ENCODE measurements at regions not wholly inside any gene's neighbourhood (a gene's known extent, or its start where the extent isn't known, plus 50 kb on each side); places are given as distances from the start of the nearest gene placed in this dataset.
A peak's percentile ranks its signal among the peaks of the same experiment; 100 is the strongest.
"Not testable (repeated sequence)": the region's sequence is repeated elsewhere in the genome, so short reads cannot be mapped to it uniquely, and the experiment has no call there.

DNA sequence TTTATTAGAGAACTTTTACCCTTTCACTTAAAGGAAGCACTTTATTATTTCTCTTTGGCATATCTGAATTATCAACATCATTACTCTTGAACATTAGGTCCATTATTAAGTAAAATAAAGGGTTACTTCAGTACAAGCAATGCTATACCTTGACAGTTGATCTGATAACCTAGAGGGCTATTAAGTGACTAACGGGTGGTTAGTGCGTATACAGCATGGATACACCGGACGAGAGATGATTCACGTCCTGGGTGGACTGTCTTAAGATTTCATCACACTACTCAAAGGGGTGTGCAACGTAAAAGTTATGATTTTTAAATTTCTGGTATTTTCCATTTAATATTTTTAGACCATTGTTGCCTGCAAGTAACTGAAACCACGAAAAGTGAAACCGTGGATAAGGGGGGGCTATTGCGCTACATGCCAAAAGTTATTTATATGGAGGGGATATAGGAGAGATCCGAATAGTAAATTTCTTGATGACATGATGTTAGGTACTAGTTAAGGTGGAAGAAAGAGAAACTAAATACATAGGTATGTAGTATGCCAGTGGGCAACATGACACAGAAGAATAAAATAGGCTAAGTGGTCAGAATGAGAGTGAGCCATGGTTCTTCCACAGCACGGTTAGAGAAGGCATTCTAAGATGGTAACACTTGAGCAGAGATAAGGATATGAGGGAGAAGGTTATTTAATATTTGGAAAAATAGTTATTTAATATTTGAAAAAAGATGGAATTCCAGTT, 230.8 kb upstream of the ANKRD50 start:
- DNase-seq (ENCODE audit: low read depth) = peak; percentile 96

DNA sequence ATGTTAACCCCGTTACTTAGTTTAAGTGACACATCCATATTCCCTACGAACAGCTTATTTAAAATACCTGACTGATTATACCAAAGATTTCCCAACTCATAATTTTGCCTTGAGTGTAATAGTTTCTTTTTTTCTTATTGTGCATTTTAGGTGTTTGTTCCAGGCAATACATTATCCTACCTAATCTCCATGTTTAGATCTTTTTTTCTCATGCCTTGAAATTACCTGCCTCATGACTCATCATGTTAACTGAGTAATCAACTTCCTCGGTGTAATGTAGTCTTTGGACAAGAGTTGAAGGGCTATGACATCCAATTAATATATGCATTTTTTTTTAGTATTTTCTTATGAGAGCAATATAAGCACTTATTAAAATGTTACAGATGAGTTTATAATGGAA, 228.7 kb upstream of the ANKRD50 start:
- DNase-seq (ENCODE audit: low read depth) = peak; percentile 81

DNA sequence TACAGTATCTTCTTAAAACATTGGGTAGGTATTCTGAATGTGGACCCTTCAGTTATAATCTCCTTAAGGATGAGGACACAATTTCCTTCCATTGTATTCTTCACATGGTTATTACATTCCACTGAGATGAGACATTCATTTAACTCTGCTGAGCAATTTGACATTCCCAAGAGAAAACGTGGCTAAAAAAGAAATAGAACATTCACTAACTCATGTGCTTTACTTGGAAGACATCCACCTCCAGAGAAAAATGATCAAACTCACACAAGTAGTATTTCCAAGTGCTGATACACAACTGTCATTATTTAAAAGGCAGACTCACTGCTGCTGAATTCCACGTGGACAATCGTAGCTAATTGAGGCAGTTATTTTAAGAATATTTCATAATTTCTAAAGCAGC, 227.9 kb upstream of the ANKRD50 start:
- DNase-seq (ENCODE audit: low read depth) = peak; percentile 96

DNA sequence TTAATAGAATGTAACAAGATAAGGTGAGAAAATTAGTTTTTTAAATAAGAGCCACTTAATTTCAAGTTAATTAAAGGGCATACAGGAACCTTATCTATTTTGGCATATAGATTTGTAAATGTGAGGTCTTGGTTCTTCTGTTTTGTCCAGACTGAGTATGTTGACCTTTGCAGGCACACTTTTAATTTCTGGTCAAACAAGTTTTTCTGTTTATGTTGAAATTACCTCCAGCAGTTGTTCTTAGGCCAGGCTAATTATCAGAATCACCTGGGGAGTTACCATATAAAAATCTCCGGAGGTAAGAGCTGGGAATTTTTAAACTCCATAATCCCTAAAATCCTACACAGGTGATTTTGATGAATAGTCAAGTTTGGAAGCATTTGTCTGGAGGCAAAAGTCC, 227.4 kb upstream of the ANKRD50 start:
- DNase-seq (ENCODE audit: low read depth) = no peak

DNA sequence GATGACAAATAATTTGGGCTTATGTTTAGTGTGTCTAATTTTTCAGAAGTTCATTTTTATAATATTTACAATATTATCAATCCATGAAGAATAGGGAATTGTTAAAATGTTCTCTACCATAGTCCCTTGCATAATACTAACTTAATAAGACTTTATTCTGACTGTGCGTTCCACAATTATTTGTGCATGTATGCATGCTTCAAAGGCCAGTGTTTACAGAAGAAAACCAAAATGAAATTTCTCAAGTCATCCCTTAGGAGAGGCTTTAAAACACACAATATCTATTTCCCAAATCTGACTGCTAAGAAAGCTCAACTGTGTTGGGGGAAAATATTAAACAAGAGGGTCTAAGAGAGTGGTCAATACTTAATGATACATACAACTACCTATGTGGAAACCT, 226.3 kb upstream of the ANKRD50 start:
- no peak for DNase-seq (ENCODE audit: low read depth)

DNA sequence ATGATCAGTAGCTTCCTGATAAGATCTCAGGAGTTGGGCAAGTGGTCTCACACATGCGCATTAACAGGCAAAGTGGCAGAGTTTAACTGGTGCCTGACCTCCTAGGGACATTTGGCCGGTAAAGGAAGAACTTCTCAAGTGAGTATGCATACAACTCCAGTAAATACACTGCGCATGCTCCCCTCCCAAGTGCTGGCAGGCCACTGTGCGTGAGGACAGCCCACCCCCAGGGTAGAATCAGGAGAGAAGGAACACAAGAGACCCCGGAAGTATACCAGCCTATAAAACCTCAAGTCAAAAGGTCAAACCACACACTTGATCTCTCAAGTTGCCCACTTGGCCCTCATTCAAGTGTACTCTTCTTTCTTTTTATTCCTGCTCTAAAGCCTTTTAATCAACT, 225.5 kb upstream of the ANKRD50 start:
- DNase-seq (ENCODE audit: low read depth) = no peak

DNA sequence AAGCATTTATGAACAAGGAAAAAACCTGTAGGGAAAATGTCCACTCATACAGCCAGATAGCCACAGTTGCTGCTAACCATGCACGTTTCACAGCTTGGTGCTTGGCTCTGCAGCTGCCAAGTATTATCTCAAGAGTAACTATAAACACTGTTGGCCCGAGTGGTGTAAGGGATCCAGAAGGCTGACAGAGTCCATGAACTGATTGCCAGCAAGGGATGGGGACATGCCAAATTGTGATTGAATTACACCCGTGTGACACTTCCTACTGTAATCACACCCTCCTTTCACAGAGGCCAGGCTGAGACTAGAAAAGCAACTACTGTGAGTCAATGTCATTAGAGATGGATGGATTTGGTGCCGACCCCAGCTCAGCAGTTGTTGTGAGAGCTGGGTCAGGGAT, 223.9 kb upstream of the ANKRD50 start:
- no peak for DNase-seq (ENCODE audit: low read depth)

DNA sequence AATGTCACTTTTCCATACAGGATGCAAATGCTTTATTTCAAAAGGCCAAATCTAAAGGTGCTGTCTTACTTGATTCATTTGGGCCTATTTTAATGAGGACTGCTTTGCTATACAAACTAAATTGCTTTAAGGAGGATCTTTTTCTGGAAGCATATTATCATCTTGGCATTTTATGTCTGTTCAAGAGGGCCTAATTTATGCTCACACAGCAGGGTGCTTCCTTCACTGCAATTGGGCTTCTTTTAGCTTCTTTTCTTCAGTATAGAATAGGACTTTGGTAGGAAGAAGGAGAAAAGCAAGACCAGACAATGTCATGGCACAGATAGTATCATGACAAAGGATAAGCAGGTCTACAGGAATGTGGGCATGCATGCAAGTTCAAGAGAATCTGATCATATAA, 222.4 kb upstream of the ANKRD50 start:
- DNase-seq (ENCODE audit: low read depth) = no peak

DNA sequence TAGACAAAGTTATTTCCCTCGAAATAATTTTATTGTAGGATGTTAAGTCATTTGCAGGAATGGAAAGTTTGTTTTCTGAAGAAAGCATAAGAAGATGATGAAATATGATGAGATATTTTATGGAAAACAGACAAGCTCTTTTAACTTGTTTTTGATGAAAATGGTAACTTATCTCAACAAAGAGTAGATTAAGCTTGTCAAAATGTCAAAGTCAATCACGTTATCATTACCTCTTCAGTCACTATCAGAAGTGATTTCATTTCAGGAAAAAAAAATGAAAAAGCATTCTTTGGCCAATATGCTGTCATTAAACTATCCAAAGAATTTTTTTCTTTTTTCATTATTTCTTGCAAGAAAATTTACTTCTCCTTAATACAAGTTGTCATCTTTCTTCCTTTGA, 221.0 kb upstream of the ANKRD50 start:
- DNase-seq (ENCODE audit: low read depth) = no peak

DNA sequence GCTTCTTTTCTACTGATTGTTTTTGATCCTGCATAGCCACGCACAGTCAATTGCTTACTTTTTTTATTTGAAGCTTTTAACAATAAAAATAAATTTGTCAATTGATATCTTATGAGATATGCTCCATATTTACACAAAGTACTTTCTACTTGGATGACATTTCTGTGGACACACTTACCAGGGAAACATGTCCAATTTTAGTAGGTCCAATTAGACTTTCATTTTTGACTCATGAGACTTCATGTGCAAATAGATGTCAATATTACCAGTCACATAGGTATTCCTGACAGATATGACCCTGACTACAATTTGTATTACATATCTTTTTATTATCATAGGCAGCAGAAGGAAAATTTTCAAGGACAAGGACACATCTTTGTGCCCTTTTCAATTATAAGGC, 219.9 kb upstream of the ANKRD50 start:
- DNase-seq (ENCODE audit: low read depth) = no peak

DNA sequence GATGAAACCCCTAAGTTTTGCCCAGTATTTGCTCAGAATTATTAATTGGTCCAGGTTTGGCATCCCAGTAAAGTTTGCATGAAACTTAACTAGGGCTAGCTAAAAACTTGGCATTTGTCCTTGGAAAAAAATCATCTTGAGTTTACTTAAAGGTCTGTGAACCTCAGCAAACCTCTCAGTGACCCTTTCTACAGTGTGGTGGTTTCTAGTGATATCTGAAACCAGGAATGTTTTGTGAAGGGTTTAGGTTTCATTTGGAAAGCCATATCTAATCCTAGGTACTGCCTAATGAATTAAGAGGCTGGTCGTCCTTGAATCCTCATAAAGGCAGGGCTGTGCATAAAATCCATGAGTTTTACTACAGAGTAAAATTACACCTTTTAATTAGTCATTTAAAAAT, 218.5 kb upstream of the ANKRD50 start:
- no peak for DNase-seq (ENCODE audit: low read depth)

DNA sequence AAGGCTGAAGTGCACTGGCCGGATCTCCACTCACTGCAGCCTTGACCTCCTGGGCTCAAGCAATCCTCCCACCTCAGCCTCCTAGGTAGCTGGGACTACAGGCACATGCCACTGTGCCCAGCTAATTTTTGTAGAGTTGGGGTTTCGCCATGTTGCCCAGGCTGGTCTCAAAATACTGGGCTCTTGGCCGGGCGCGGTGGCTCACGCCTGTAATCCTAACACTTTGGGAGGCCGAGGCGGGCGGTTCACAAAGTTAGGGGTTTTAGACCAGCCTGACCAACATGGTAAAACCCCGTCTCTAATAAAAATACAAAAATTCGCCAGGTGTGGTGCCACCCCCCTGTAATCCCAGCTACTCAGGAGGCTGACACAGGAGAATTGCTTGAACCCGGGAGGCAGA, 210.2 kb upstream of the ANKRD50 start:
- not testable (repeated sequence) for DNase-seq (ENCODE audit: low read depth)

DNA sequence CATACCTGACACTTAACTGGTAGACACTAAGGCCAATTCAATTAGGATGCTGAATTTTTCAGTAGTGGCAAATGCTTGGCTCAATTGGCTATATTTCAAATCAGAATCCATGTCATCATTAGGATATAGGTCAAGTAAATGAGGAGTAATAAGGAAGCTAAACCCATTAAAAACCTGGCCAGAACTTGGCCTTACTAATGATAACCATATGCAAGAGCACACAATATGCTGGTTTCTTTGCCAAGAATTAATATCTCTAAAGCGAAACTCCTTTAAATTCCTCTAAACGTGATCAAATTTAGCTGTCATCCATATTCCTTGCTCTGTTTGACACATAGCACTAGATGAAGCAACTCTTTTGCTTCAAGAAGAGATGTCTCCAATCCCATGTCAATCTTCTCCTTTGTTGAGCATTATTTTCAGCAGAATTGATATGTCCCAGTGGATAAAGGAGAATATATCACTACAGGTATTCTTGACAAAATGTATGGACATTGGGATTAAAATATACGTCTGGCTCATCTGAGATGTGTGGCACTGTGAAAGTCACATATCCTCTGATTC, 206.1 kb upstream of the ANKRD50 start:
- no peak for DNase-seq (ENCODE audit: low read depth)

DNA sequence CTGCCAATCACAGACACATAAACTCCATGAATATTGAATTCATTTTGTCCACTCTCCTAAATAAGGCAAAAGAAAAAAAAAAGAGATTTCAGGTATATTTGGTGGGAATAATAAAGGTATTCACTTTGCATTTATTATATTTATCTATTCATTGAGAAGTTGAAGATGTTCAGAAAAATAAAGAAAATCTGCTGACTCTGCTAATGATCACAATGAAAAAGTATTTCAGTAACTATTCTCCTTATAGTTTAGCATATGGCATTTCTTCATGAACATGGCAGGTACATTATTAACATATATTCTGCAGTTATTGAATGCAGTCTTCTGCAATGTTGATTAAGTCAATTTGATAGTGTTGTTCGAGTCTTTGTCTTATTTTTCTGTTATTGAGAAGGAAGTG, 202.5 kb upstream of the ANKRD50 start:
- DNase-seq (ENCODE audit: low read depth) = no peak

DNA sequence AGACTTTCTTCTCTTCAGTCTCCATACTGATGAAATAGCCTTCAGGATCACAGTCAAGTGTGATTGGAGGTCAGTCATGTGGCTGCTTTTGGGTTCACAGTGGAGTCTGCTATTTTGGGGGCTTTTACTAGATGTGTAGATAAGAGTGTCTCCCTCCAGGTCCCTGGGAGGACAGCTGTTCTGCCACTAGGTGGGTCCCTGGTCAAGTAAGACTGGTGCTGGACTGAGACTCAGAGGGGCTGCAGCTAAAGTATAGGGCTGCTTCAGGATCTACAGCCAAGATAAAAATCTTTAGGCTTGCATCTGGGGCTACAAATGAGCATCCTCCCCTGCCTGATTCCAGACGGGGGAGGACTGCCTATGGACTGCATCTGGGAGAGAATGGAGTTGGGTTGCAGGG, 200.7 kb upstream of the ANKRD50 start:
- peak; percentile 13 for DNase-seq (ENCODE audit: low read depth)

DNA sequence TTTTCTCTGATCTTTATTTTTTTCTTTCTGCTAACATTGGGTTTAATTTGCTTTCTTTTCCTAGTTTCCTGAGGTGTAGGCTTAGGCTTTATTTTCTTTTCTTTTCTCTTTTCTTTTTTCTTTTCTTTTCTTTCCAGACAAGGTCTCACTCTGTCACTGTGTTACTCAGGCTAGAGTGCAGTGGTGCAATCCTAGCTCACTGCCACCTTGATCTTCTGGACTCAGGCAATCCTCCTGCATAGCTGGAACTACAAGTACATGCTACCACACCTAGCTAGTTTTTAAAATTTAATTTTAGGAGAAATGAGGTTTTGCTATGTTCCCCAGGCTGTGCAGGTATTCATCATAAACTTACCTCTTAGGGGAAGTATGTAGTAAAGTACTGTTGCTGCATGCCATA, 197.8 kb upstream of the ANKRD50 start:
- DNase-seq (ENCODE audit: low read depth) = no peak

DNA sequence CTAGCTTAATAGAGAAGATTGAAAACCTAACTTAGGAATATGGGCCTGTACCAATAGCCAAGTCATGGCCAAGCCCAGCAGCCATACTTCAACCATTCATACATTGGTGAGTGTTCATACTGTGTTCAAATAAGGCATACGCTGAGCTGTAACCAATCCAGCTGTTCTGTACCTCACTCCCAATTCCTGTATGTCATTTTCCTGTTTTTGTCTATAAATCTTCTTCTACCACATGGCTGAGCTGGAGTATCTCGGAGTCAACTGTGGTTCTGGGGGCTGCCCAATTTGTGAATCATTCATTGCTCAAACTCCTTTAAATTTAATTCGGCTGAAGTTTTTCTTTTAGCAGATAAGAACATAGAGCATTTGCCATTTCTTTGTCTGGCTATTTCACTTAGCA, 195.3 kb upstream of the ANKRD50 start:
- peak; percentile 36 for DNase-seq (ENCODE audit: low read depth)

DNA sequence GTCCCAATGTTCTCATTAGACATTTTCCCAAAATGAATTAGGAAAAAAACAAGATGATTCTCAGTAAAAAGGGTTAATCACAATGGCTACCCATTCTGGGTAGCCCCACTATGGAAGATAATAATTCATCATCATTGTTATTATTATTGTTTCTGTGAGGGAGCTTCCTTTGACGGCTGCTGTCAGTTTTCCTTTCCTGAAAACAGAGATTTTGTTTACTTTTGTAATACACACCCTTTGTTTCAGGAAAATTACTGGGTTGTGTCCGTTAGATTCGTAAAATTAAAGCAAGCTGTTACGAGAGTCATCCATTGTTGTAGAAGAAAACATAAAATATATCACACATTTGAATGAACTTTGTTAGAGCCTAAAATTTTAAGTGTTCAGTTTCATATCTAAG, 192.9 kb upstream of the ANKRD50 start:
- DNase-seq (ENCODE audit: low read depth) = no peak

DNA sequence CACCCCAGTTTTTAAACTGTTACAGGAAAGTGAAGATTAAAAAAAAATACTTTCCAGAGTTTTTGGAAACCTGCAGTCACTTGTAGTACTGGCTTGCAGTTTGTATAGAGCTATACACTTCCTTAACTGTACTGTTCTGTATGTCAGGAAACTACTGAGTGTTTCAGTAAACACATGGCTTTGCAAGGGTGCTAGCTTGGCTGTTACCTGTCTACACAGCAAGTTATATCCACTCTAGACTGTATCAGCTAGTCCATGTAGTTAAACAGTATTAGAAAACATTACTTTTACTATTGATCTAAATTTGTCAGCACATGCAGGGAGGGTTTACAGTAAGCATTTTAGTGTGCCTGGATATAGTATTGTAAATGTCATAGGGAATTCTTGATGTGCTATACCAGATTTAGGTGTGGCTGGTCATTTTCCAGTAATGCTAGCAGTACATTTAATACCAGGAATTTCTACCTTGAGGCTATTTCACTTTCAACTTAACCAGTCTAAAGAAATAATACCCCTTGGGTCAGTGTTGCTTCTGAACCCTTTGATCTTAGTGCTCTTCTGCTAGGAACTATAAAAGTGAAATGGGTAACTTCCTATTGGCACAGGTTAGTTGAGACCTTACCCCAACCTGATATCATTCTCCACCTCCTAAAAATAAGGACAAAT, 192.3 kb upstream of the ANKRD50 start:
- DNase-seq (ENCODE audit: low read depth) = no peak

DNA sequence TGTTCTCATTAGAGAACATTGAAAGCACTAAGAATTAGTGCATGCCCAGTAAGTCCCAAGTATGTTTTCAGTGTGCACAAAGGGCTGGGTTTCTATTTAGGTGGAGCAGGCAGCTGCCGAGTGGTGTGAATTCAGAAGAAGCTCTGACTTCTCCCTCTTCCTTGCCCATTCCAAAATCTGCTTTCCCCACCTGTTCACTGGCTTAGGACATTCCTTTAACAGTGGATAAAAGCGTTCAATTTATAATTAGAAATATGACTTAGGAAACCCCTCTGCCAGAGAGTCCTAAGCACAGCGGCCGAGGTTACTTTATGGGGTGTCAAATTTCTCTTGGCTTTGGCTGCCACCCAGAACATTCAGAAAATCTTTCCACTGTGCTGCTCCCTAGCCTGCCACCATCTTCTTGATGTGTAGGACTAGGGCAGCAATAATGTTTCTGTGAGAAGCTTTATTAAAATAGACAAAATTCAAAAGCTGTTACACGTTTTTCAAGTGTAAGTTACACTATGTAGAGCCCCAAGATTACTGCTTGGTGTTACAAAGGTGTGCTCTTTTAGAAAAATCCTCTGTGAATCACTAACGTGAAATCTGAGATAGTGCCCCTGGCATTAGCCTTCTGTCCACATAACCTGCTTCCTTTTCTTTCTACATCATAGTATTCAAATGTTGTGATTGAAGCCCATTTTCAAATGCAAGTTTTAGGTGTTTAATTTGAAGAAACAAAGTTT, 191.6 kb upstream of the ANKRD50 start:
- DNase-seq (ENCODE audit: low read depth) = peak; percentile 51

DNA sequence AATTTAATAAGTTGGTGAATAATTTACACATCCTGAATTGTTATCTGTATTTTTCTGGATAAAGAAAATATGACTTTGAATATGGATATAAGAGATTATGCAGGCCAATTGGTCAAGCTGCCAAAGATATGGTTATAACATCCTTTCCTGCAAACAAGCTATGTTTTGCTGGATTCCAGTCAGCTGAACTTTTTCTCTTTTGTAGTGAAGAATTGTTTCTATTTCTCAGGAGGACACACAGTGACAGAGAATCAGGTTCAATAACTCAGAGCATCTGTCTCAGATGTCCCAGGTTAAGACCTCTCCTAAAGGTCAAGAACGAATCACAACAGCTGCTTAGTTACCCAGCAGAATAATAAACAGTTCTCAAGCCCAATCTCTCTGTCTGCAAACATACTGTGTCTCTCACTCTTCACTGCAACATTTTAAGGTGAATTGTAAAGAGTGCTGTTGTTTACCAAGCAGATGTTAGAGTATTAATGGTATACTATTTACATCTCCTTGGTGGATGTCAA, 189.5 kb upstream of the ANKRD50 start:
- DNase-seq (ENCODE audit: low read depth) = no peak

DNA sequence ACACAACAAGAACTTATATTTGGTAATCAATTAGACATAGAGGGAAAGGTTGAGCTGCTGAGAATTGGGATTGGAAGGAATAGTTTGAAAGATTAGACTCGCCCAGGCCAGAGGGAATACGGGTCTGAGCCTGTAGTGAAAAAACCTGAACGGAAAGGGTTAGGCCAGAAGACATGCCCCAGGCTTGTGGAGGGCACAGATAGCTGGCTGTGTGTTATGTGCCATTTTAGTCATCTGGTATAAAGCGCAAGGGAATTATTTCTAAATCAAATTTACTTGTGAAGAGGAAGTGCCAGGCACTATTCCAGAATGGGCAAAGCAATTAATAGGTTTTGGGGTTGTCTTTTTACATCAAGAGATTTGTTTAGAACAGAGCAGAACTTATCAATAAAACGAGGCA, 187.5 kb upstream of the ANKRD50 start:
- DNase-seq (ENCODE audit: low read depth) = no peak

DNA sequence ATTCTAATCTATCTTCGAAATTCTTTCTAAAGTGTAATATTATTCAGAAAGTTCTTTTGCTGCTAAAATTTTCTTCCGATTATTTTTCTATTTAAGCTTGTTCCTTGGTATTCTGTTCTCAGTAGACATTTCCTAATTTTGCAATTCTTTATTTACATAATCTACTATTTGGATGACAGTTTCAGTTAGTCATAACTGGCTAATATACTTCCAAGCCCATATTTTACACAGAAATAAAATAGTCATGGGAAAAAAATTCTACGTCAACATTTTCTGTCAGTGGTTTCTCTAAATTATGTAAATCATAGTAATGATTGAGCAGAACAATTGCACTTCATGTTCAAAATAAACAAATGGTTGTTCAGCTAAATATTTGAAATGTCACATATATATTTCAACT, 178.0 kb upstream of the ANKRD50 start:
- peak; percentile 64 for DNase-seq (ENCODE audit: low read depth)
